ENCODE measurements at regions not wholly inside any gene's neighbourhood (a gene's known extent, or its start where the extent isn't known, plus 50 kb on each side); places are given as distances from the start of the nearest gene placed in this dataset.

- no peak for TF ChIP-seq POLR2A (IDR thresholded peaks at IDR 0.05)
- TF ChIP-seq, protein P1, sequence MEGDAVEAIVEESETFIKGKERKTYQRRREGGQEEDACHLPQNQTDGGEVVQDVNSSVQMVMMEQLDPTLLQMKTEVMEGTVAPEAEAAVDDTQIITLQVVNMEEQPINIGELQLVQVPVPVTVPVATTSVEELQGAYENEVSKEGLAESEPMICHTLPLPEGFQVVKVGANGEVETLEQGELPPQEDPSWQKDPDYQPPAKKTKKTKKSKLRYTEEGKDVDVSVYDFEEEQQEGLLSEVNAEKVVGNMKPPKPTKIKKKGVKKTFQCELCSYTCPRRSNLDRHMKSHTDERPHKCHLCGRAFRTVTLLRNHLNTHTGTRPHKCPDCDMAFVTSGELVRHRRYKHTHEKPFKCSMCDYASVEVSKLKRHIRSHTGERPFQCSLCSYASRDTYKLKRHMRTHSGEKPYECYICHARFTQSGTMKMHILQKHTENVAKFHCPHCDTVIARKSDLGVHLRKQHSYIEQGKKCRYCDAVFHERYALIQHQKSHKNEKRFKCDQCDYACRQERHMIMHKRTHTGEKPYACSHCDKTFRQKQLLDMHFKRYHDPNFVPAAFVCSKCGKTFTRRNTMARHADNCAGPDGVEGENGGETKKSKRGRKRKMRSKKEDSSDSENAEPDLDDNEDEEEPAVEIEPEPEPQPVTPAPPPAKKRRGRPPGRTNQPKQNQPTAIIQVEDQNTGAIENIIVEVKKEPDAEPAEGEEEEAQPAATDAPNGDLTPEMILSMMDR (IDR thresholded peaks at IDR 0.05): no peak
Measured at GRCh38 chr3:35986161-35986560, 346.8 kb downstream of the ARPP21 start.

Data from upper lobe of left lung (tissue), 4 donors.